Ectodermal cell (in vitro differentiated cells): ENCODE measurements at regions not wholly inside any gene's neighbourhood (a gene's known extent, or its start where the extent isn't known, plus 50 kb on each side); places are given as distances from the start of the nearest gene placed in this dataset.

Experiments
- H3K27ac ChIP-seq: 2 replicates; pipeline ENCODE4 v1.7.0; 2013; ENCODE audit warnings: mild to moderate bottlenecking, low read depth, low read length; ENCODE audit not compliant: insufficient read depth, poor library complexity, severe bottlenecking
- H3K27me3 ChIP-seq: 2 replicates; pipeline ENCODE4 v1.7.0; 2013; ENCODE audit warnings: mild to moderate bottlenecking, low read length; ENCODE audit not compliant: insufficient read depth, control insufficient read depth, poor library complexity, severe bottlenecking
- H3K36me3 ChIP-seq: one replicate; pipeline ENCODE4 v1.7.0; 2013; ENCODE audit warnings: low read length; ENCODE audit not compliant: control insufficient read depth, insufficient read depth
- H3K4me1 ChIP-seq: one replicate; pipeline ENCODE4 v1.7.0; 2013; ENCODE audit warnings: low read length; ENCODE audit not compliant: control insufficient read depth, insufficient read depth
- H3K4me3 ChIP-seq: 2 replicates; pipeline ENCODE4 v1.7.0; 2013; ENCODE audit warnings: low read depth, low read length, control low read depth; ENCODE audit not compliant: insufficient read depth
- H3K9me3 ChIP-seq: 2 replicates; pipeline ENCODE4 v1.7.0; 2013; ENCODE audit warnings: mild to moderate bottlenecking, low read length, moderate library complexity; ENCODE audit not compliant: control insufficient read depth
- WGBS, 2 experiments: methylation state at CpG; one replicate each; pipeline ENCODE4 v1.1.7; 2013; ENCODE audit warnings: missing lambda C conversion rate in 2 of 2; 5-methylcytosine and 5-hydroxymethylcytosine counted together

DNA sequence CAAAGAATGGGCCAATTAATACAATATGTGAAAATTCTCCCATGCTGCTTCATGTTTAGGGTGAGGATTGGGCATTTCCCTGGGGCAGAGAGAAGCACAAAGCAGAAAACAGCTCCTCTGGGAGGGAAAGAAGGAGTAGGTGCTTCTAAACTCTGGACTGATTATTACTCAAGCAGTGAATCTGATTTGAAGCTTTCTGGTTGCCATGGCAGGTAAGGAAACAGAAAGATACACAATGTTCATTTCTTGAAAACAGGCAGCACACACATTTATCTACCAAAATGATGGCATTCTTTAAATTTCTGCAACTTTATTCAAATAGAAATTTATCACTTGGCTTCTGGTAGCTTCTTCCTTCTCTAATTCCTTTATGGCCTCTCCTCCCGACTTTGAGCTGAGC lies 305.4 kb upstream of the CHD6 start:
- WGBS, 2 experiments, result 60 to 83% methylated on average over 1 of the region's 1 CpG
- no peaks in the 10 kb centered on the region for H3K4me1 ChIP-seq
- no peaks in the 10 kb centered on the region for H3K27me3 ChIP-seq
- H3K36me3 ChIP-seq, result no peaks in the 10 kb centered on the region
- no peak overlapping the region for H3K4me3 ChIP-seq
- no peaks in the 10 kb centered on the region for H3K9me3 ChIP-seq
- no peak overlapping the region for H3K27ac ChIP-seq

DNA sequence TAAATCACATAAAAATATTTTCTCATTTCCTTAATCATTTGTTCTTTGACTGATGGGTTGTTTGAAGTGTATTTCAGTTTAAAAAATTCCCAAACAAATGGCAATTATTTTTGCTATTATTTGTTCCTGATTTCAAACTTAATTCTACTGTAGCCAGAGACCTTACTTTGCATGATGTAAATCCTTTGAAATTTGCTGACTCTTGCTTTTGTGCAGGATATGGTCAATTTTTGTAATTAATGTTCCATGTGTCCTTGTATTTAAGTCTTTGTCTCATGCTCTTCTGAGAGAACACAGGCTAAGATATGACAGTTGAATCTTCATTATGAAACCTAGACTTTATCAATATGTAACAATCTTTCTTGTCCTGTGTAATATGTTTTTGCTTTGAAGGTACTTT lies 295.0 kb upstream of the CHD6 start:
- no peaks in the 10 kb centered on the region for H3K4me1 ChIP-seq
- H3K27me3 ChIP-seq, result no peaks in the 10 kb centered on the region
- H3K9me3 ChIP-seq, result no peaks in the 10 kb centered on the region
- no peak overlapping the region for H3K27ac ChIP-seq
- H3K4me3 ChIP-seq, result no peak overlapping the region
- H3K36me3 ChIP-seq, result no peaks in the 10 kb centered on the region

DNA sequence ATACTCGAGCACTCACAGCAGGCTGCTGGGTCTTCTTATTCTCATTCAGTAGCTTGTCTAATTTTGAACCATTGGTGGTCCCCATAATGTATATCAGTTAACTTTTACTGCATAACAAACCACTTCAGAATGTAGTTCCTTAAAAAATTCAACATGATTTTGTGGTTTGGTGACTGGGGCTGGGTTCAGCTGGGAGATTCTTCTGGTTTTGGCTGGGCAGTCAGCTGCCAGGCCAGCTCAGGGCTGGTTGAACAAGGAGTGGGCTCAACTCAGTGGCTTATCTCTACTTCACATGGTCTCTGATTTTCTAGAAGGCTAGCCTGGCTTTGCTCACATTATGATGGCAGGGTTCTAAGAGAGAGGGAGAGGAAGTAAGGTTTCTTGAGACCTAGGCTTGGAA lies 292.4 kb upstream of the CHD6 start:
- Histone ChIP-seq H3K27ac (no peak overlapping the region), H3K4me1 (no peaks in the 10 kb centered on the region), H3K9me3 (no peaks in the 10 kb centered on the region), H3K27me3 (no peaks in the 10 kb centered on the region), H3K36me3 (no peaks in the 10 kb centered on the region), H3K4me3 (no peak overlapping the region)
- 73 to 92% methylated on average over 1 of the region's 1 CpG for WGBS, 2 experiments

DNA sequence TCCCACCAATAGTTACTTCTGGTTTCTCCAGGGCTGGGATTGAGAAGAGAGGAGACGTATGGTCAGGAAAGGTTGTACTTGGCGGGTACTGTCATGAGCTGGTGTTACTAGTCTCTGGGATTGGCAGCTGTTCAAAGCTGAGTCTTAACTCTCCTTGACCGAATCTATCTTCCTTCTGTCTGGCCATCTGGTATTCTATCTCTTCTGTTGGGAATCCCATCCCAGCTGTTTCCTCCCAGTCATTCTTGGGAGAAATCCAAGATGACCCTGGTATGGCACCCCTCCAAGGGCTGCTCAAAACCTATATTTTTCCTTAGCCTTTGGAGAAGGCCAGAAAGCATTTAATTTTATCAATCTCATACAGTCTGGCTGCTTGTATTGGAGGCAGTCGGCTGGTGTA lies 287.0 kb upstream of the CHD6 start:
- no peak overlapping the region for H3K27ac ChIP-seq
- H3K4me3 ChIP-seq, result no peak overlapping the region
- no peaks in the 10 kb centered on the region for H3K27me3 ChIP-seq
- H3K4me1 ChIP-seq, result no peaks in the 10 kb centered on the region
- 94 to 96% methylated on average over 4 of the region's 4 CpGs for WGBS, 2 experiments
- H3K36me3 ChIP-seq, result no peaks in the 10 kb centered on the region
- H3K9me3 ChIP-seq, result no peaks in the 10 kb centered on the region

DNA sequence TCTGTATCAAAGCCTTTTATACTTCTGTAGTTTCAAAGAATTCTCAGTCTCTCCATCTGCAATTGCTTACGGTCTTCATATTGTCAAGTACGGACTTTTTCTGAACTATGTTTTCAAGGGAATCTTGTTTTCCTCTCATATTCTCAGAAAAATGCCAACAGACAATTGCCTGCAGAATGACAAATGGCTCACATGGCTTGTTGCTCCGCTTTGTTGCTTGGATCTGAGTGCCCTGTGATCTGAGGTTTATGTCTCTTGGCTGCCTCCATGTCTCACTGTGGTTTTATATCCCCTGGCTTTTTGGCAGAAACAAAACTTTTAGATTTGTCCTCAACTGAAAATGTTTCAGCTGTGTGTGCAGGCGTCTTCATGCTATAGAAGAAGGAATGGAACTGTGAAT lies 285.4 kb upstream of the CHD6 start:
- H3K9me3 ChIP-seq, result no peaks in the 10 kb centered on the region
- WGBS, 2 experiments, result 93 to 96% methylated on average over 4 of the region's 4 CpGs
- H3K4me3 ChIP-seq, result no peak overlapping the region

DNA sequence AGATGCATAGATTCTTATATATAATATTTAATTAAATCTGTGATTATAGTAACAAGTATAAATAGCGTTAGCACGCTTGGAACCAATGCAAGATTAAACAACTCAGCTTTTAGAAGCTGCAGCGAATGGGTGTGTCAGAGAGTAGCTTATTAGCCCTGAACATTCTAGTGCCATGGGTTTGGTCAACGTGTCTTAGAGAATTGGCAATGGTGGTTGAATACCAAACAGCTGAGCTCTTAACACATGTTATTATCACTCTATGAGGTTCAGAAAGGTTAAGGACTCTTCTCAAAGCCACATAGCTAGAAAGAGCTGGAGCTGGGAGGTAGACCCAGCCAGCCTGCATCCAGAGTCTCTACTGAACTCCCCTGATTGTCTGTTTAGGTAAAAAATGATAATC lies 284.2 kb upstream of the CHD6 start:
- no peaks in the 10 kb centered on the region for H3K9me3 ChIP-seq
- H3K4me3 ChIP-seq, result no peak overlapping the region
- WGBS, 2 experiments, result 94 to 97% methylated on average over 4 of the region's 4 CpGs
- no peak overlapping the region for H3K27ac ChIP-seq
- no peaks in the 10 kb centered on the region for H3K27me3 ChIP-seq
- no peaks in the 10 kb centered on the region for H3K36me3 ChIP-seq
- H3K4me1 ChIP-seq, result no peaks in the 10 kb centered on the region

More for the DNA sequence above, 285.4 kb upstream of the CHD6 start:
- Histone ChIP-seq H3K27me3 (no peaks in the 10 kb centered on the region), H3K36me3 (no peaks in the 10 kb centered on the region), H3K4me1 (no peaks in the 10 kb centered on the region), H3K27ac (no peak overlapping the region)

DNA sequence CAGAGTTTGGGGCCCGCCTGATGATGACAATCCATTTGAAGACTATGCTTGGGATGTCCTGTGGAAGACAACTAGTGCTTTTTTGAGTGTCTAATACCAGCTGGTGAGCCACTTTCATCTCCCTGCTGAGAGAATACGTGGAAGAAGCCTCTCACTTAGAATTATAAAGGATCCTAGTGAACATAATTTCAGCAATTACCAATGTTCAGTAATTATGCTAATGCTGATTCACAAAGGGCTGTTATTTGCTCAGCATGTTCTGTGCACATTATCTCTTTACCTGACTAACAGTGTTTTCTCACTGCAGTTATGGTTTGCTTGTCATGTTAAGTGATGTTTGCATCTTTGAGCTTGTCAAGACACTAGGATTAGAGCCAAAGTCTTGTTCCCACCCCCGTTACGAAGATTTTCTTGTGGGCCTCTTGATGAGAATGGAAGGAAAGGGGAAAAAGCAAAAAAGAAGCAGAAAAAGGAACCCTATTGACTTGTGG lies 282.1 kb upstream of the CHD6 start:
- H3K36me3 ChIP-seq, result no peaks in the 10 kb centered on the region
- WGBS, 2 experiments, result 92 to 98% methylated on average over 4 of the region's 4 CpGs
- no peaks in the 10 kb centered on the region for H3K27me3 ChIP-seq
- H3K9me3 ChIP-seq, result no peaks in the 10 kb centered on the region
- no peaks in the 10 kb centered on the region for H3K4me1 ChIP-seq
- no peak overlapping the region for H3K4me3 ChIP-seq
- no peak overlapping the region for H3K27ac ChIP-seq

DNA sequence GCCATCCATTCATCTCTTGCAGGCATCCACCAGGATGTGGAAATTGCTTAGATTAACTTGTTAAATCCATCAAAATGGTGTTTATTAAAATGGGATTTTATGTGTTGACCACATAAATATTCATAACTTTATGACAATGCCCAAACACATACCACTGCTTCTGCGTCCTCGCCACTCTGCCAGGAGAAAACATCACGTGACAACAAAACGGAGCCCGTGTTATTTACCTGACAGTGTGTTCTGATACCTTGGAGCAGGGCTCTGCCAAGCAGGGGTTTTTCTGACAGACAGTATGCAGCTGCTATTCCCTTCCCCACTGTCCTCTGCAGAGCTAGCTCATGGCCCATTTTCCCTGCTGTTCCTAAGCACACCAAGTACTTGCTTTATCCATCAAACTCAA lies 279.5 kb upstream of the CHD6 start:
- Histone ChIP-seq H3K27ac (no peak overlapping the region), H3K4me3 (no peak overlapping the region), H3K9me3 (no peaks in the 10 kb centered on the region), H3K36me3 (no peaks in the 10 kb centered on the region), H3K27me3 (no peaks in the 10 kb centered on the region), H3K4me1 (no peaks in the 10 kb centered on the region)
- 93 to 95% methylated on average over 5 of the region's 5 CpGs for WGBS, 2 experiments

DNA sequence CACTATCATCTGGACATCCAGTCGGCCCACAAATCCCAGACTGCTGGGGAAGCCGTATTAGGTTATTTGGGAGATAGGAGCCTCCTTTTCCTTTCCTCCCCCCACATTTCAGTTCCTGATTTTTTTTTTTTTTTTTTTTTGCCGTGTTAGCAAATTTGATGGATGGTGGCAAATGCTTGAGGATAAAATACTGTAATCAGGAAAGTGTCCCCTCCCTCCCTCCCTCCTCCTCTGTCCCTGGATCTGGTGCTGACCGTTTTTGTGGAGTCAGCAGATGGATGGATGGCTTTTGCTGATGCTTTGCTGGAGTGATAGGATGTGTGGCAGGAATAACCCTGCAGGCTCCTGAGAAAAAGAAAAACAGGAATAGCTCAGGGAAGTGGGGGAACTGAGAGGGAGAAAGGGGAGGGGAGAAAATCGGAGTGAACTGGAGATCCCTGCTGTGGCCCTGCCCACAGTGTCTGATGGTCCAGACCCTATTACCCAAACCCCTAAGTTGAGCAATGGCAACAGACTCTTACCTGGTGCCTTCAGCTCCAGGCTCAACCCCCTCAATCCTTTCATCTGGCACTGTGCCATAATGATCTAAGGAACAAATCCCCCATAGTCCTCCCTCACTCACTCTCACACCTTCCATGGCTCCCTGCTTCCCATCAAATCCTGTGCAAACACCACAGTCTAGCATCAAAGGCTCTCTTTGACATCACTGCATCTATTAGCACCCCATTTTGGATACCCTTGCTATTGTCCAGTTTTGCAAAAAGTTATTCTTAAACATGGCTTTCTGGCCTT lies 277.3 kb upstream of the CHD6 start:
- peaks cover 3% of the 10 kb centered on the region for H3K4me1 ChIP-seq
- H3K36me3 ChIP-seq, result no peaks in the 10 kb centered on the region
- no peak overlapping the region for H3K4me3 ChIP-seq
- WGBS, 2 experiments, result 76% methylated on average over 2 to 4 of the region's 5 CpGs
- H3K9me3 ChIP-seq, result no peaks in the 10 kb centered on the region
- H3K27ac ChIP-seq, result no peak overlapping the region
- H3K27me3 ChIP-seq, result no peaks in the 10 kb centered on the region

DNA sequence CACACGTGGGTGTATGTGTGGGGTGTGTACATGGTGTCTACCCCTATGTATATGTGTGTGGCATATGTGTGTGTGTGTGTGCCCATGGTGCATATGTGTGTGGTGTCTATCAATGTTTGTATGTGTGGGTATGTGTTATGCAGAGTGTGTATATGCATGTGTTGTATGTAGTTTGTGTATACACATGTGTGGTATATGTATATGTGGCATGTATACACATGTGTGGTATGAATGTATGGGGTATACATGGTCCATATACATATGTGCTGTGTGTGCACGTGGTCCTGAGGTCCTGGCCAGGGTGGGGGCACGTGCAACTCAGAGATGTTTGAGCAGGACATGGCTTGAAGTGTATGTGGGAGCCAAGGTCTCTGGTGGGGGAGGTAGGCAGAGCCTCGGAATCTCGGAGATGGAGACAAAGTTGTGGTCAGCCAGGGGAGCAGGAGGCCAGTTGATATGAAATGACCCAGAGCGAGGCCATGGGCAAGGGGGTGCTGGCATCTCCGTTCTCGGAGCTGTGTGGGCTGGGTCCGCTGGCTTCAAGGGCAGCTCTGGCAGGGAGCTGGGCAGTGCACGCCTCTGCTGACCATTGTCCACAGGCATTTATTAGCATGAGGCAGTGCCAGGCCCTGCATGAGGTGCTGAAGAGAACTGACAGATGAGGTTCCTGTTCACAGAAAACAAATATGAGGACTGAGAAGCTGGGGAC lies 276.2 kb upstream of the CHD6 start:
- 94 to 95% methylated on average over 10 of the region's 10 CpGs for WGBS, 2 experiments
- Histone ChIP-seq H3K9me3 (no peaks in the 10 kb centered on the region), H3K27ac (no peak overlapping the region), H3K4me1 (peaks cover 6% of the 10 kb centered on the region), H3K36me3 (no peaks in the 10 kb centered on the region), H3K4me3 (no peak overlapping the region), H3K27me3 (no peaks in the 10 kb centered on the region)
